Endothelial cell of umbilical vein (primary cell): ENCODE measurements at regions not wholly inside any gene's neighbourhood (a gene's known extent, or its start where the extent isn't known, plus 50 kb on each side); places are given as distances from the start of the nearest gene placed in this dataset.

Source experiments
- CTCF ChIP-seq, 2 donors: IDR thresholded peaks; 1 replicate in 1 of 2; 2 replicates in 1 of 2; pipeline ENCODE4 v1.5.1; 2011; ENCODE audit warnings: low read length in 2 of 2, mild to moderate bottlenecking in 2 of 2, moderate library complexity in 2 of 2, control low read depth in 1 of 2, inconsistent platforms in 1 of 2, low read depth in 1 of 2; ENCODE audit not compliant: insufficient read depth in 1 of 2; ENCODE audit errors: extremely low read depth in 1 of 2
- EZH2 ChIP-seq: IDR thresholded peaks from 2 replicates; pipeline ENCODE4 v1.6.1; 2012; ENCODE audit warnings: borderline replicate concordance, low read depth, mild to moderate bottlenecking, moderate library complexity, low read length, inconsistent platforms; ENCODE audit not compliant: severe bottlenecking
- GATA2 ChIP-seq: IDR thresholded peaks from 2 replicates; pipeline ENCODE4 v1.7.0; 2011; ENCODE audit warnings: low read depth, mild to moderate bottlenecking, moderate library complexity, mixed read lengths, low read length; ENCODE audit not compliant: insufficient read length, insufficient read depth
- JUN ChIP-seq: IDR thresholded peaks from 2 replicates; pipeline ENCODE4 v1.6.1; 2011; ENCODE audit warnings: borderline replicate concordance, low read depth; ENCODE audit not compliant: insufficient read length, insufficient read depth
- MAX ChIP-seq: IDR thresholded peaks from 2 replicates; pipeline ENCODE4 v1.6.1; 2011; ENCODE audit not compliant: insufficient read depth, insufficient read length
- MYC ChIP-seq: IDR thresholded peaks from one replicate; pipeline ENCODE4 v1.6.1; 2011; ENCODE audit warnings: mild to moderate bottlenecking, low read depth, low read length
- POLR2A ChIP-seq: IDR thresholded peaks from 2 replicates; pipeline ENCODE4 v1.6.1; 2012; ENCODE audit warnings: low read depth, mild to moderate bottlenecking, control low read depth, low read length
- POLR2AphosphoS5 ChIP-seq: IDR thresholded peaks from 2 replicates; pipeline ENCODE4 v1.6.1; 2012; ENCODE audit warnings: low read depth, mild to moderate bottlenecking, control low read depth, low read length, moderate library complexity; ENCODE audit not compliant: insufficient read depth

GRCh38 chr3:132218817-132219755 is 98.1 kb upstream of the ACP3 start:
- TF ChIP-seq CTCF (IDR thresholded peaks at IDR 0.05; ENCODE audit: extremely low read depth in 1 of 2, insufficient read depth in 1 of 2, low read depth in 1 of 2, low read length in 2 of 2) (no peak), POLR2AphosphoS5 (no peak), EZH2 (no peak), POLR2A (no peak), GATA2 (no peak), JUN (no peak), MAX (no peak), MYC (no peak)
